Astrocyte (in vitro differentiated cells and primary cell): ENCODE measurements at regions not wholly inside any gene's neighbourhood (a gene's known extent, or its start where the extent isn't known, plus 50 kb on each side); places are given as distances from the start of the nearest gene placed in this dataset.

Experiments
- EZH2 ChIP-seq: IDR thresholded peaks from 2 replicates; pipeline ENCODE4 v1.6.1; 2012; ENCODE audit warnings: mild to moderate bottlenecking, low read length, inconsistent platforms; ENCODE audit not compliant: insufficient read depth
- TF ChIP-seq, protein P1 (sequence below): IDR thresholded peaks from 2 replicates; pipeline ENCODE4 v1.5.1; 2011; ENCODE audit warnings: low read depth, mild to moderate bottlenecking, inconsistent platforms, low read length, moderate library complexity; ENCODE audit not compliant: insufficient read depth

DNA sequence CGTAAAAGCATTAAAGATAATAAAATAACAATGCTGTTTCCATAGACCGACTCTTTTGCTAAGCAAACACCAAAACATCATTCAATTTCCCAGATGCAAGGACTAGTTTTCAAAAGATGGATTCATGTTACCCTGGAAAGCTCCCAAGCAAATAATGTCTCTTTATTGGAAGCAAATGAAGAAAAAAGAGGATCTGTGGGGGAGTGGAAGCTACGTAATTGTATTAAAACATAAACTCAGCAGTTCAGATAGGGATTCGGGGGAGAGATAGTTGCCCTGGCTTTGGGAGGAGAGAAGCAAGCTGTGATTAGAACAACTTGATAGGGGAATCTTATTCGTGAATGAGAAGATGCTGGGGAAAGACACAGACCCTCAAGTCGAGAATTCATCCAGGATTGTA lies 491.0 kb upstream of the CLINT1 start:
- TF ChIP-seq, protein P1, sequence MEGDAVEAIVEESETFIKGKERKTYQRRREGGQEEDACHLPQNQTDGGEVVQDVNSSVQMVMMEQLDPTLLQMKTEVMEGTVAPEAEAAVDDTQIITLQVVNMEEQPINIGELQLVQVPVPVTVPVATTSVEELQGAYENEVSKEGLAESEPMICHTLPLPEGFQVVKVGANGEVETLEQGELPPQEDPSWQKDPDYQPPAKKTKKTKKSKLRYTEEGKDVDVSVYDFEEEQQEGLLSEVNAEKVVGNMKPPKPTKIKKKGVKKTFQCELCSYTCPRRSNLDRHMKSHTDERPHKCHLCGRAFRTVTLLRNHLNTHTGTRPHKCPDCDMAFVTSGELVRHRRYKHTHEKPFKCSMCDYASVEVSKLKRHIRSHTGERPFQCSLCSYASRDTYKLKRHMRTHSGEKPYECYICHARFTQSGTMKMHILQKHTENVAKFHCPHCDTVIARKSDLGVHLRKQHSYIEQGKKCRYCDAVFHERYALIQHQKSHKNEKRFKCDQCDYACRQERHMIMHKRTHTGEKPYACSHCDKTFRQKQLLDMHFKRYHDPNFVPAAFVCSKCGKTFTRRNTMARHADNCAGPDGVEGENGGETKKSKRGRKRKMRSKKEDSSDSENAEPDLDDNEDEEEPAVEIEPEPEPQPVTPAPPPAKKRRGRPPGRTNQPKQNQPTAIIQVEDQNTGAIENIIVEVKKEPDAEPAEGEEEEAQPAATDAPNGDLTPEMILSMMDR = no peak
- TF ChIP-seq EZH2 = no peak
